Endothelial cell of umbilical vein (primary cell): ENCODE measurements at regions not wholly inside any gene's neighbourhood (a gene's known extent, or its start where the extent isn't known, plus 50 kb on each side); places are given as distances from the start of the nearest gene placed in this dataset.

Experiments used
- BruUV-seq: library from RNA; stranded (reverse); fragments of 400-500 nt; replicated peaks from 2 replicates; lab custom pipeline; 2021; lab: Mats Ljungman, UMichigan
- CTCF ChIA-PET: fragments of 300-600, 350-600 bp; sonication (Branson Sonifier 250); formaldehyde crosslinking; loops from one replicate; lab custom pipeline; 2021; ENCODE audit warnings: antibody characterized with exemption, inconsistent platforms; lab: Charles Lee
- POLR2A ChIA-PET: fragments of 300-600, 350-600 bp; sonication (Branson Sonifier 250); formaldehyde crosslinking; loops from one replicate; lab custom pipeline; 2021; ENCODE audit warnings: antibody characterized with exemption, inconsistent platforms; lab: Charles Lee
- DNase-seq: peaks from one replicate; pipeline ENCODE4 v3.0.0-alpha.2; 2011; ENCODE audit warnings: low read depth, low spot score
- FAIRE-seq: peaks from 2 replicates; lab custom pipeline; 2011; peaks lifted over from hg19 to GRCh38; lab: Jason Lieb, UNC
- H2AFZ ChIP-seq: 2 replicates; pipeline ENCODE4 v1.6.0; 2012; ENCODE audit warnings: low read depth, low read length, control low read depth, inconsistent platforms
- H3K27ac ChIP-seq: 2 replicates; pipeline ENCODE4 v1.5.1; 2011; ENCODE audit warnings: low read depth, mild to moderate bottlenecking, control low read depth, low read length, moderate library complexity; ENCODE audit not compliant: insufficient read depth
- H3K27me3 ChIP-seq, 2 experiments: 2 replicates each; pipeline versions ENCODE4 v1.6.0 to v1.6.1; 2011; ENCODE audit warnings: low read length in 2 of 2, mixed read lengths in 1 of 2; ENCODE audit not compliant: control insufficient read depth in 2 of 2, insufficient read depth in 2 of 2
- H3K36me3 ChIP-seq, 2 experiments: 2 replicates in 1 of 2; 3 replicates in 1 of 2; pipeline ENCODE4 v1.5.1; 2011; ENCODE audit warnings: low read length in 2 of 2, mild to moderate bottlenecking in 1 of 2, moderate library complexity in 1 of 2; ENCODE audit not compliant: control insufficient read depth in 2 of 2, insufficient read depth in 2 of 2; ENCODE audit errors: extremely low read depth in 1 of 2
- H3K4me1 ChIP-seq: 3 replicates; pipeline ENCODE4 v1.5.1; 2011; ENCODE audit warnings: mild to moderate bottlenecking, low read length; ENCODE audit not compliant: control insufficient read depth, insufficient read depth; ENCODE audit errors: extremely low read depth
- H3K4me2 ChIP-seq: 2 replicates; pipeline ENCODE4 v1.6.1; 2011; ENCODE audit warnings: low read length, control low read depth, mixed read lengths; ENCODE audit not compliant: insufficient read depth
- H3K4me3 ChIP-seq, 3 experiments: fragments of 200-600 bp in 1 of 3; sonication (generic), shearing (Covaris generic) in 1 of 3; replicated peaks in 1 of 3; 2 replicates each; pipeline ENCODE4 v1.5.1; 2011 to 2016; ENCODE audit warnings: control low read depth in 3 of 3, low read length in 3 of 3, mild to moderate bottlenecking in 2 of 3, inconsistent platforms in 1 of 3, low read depth in 1 of 3, moderate library complexity in 1 of 3; ENCODE audit not compliant: insufficient read depth in 1 of 3
- H3K79me2 ChIP-seq: 2 replicates; pipeline ENCODE4 v1.6.0; 2012; ENCODE audit warnings: low read length, inconsistent platforms; ENCODE audit not compliant: control insufficient read depth, insufficient read depth
- H3K9ac ChIP-seq: replicated peaks from 2 replicates; pipeline ENCODE3; 2011; ENCODE audit warnings: low read length, control low read depth; ENCODE audit not compliant: insufficient read depth; ENCODE audit errors: extremely low read depth
- H3K9me1 ChIP-seq: replicated peaks from 3 replicates; pipeline ENCODE4 v1.6.0; 2011; ENCODE audit warnings: mild to moderate bottlenecking, low read length; ENCODE audit not compliant: control insufficient read depth, insufficient read depth; ENCODE audit errors: extremely low read depth
- H3K9me3 ChIP-seq: replicated peaks from 2 replicates; pipeline ENCODE4 v1.5.1; 2012; ENCODE audit warnings: low read length, inconsistent platforms; ENCODE audit not compliant: control insufficient read depth, insufficient read depth
- H4K20me1 ChIP-seq: replicated peaks from 2 replicates; pipeline ENCODE3; 2011; ENCODE audit warnings: mild to moderate bottlenecking, low read length; ENCODE audit not compliant: control insufficient read depth, insufficient read depth; ENCODE audit errors: extremely low read depth
- EZH2 ChIP-seq: IDR thresholded peaks from 2 replicates; pipeline ENCODE4 v1.6.1; 2012; ENCODE audit warnings: borderline replicate concordance, low read depth, mild to moderate bottlenecking, moderate library complexity, low read length, inconsistent platforms; ENCODE audit not compliant: severe bottlenecking
- FOS ChIP-seq: IDR thresholded peaks from 2 replicates; pipeline ENCODE4 v1.6.1; 2011; ENCODE audit warnings: mild to moderate bottlenecking, low read length, moderate library complexity, borderline replicate concordance; ENCODE audit not compliant: insufficient read depth
- GATA2 ChIP-seq: IDR thresholded peaks from 2 replicates; pipeline ENCODE4 v1.7.0; 2011; ENCODE audit warnings: low read depth, mild to moderate bottlenecking, moderate library complexity, mixed read lengths, low read length; ENCODE audit not compliant: insufficient read length, insufficient read depth
- JUN ChIP-seq: IDR thresholded peaks from 2 replicates; pipeline ENCODE4 v1.6.1; 2011; ENCODE audit warnings: borderline replicate concordance, low read depth; ENCODE audit not compliant: insufficient read length, insufficient read depth
- MYC ChIP-seq: IDR thresholded peaks from one replicate; pipeline ENCODE4 v1.6.1; 2011; ENCODE audit warnings: mild to moderate bottlenecking, low read depth, low read length
- POLR2A ChIP-seq: IDR thresholded peaks from 2 replicates; pipeline ENCODE4 v1.6.1; 2012; ENCODE audit warnings: low read depth, mild to moderate bottlenecking, control low read depth, low read length
- POLR2AphosphoS5 ChIP-seq: IDR thresholded peaks from 2 replicates; pipeline ENCODE4 v1.6.1; 2012; ENCODE audit warnings: low read depth, mild to moderate bottlenecking, control low read depth, low read length, moderate library complexity; ENCODE audit not compliant: insufficient read depth
- dilution Hi-C: fragments of 300-500 bp; cut with MboI; formaldehyde crosslinking; loops from one replicate; pipeline ENCODE4 v1.15.0; 2019; ENCODE audit warnings: low sequenced_read_pairs; ENCODE audit not compliant: extremely low pct_ligation_motif_present
- intact Hi-C: fragments of 100-400 bp; cut with micrococcal nuclease; formaldehyde crosslinking; loops from one replicate; pipeline ENCODE4 v1.10.0; 2022
- TF ChIP-seq, protein P1 (sequence below): IDR thresholded peaks from 2 replicates; pipeline ENCODE4 v1.6.1; 2011; ENCODE audit not compliant: insufficient read depth, insufficient read length
- TF ChIP-seq, protein P2 (sequence below), 2 donors: IDR thresholded peaks; 1 replicate in 1 of 2; 2 replicates in 1 of 2; pipeline ENCODE4 v1.5.1; 2011; ENCODE audit warnings: low read length in 2 of 2, mild to moderate bottlenecking in 2 of 2, moderate library complexity in 2 of 2, control low read depth in 1 of 2, inconsistent platforms in 1 of 2, low read depth in 1 of 2; ENCODE audit not compliant: insufficient read depth in 1 of 2; ENCODE audit errors: extremely low read depth in 1 of 2

DNA sequence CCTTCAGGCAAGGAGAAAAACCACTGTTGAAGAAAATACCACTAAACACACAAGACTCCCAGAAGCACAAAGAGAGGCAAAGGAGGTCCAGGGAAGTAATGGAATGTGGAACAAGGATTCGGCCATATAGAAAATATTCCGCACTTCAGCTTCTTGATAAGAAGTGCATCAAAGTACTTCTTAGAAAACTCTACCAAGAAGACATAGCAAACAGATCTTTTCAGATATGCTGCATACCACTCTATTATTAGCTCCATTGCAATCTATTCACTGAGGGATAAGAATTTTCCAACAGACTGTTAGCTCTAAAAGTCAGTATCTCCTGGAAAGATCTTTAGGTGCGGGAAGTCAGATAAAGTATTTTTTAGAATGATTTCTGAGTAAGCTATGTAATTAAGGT lies 231.8 kb downstream of the WDR11 start:
- intact Hi-C loops: no loop called here
- POLR2A ChIA-PET: no interaction called here
- Histone ChIP-seq H3K9ac (no peak overlapping the region), H3K79me2 (no peaks in the 10 kb centered on the region), H3K36me3 (no peaks in the 10 kb centered on the region), H3K4me1 (no peaks in the 10 kb centered on the region), H3K27ac (no peak overlapping the region), H3K4me2 (no peak overlapping the region), H4K20me1 (no peaks in the 10 kb centered on the region), H3K27me3 (no peaks in the 10 kb centered on the region), H3K9me3 (peaks cover 3% of the 10 kb centered on the region), H3K9me1 (no peaks in the 10 kb centered on the region), H3K4me3 (no peak overlapping the region), H2AFZ (no peak overlapping the region)
- TF ChIP-seq POLR2A (no peak), MYC (no peak), JUN (no peak), FOS (no peak), GATA2 (no peak), POLR2AphosphoS5 (no peak), EZH2 (no peak)
- TF ChIP-seq, protein P1, sequence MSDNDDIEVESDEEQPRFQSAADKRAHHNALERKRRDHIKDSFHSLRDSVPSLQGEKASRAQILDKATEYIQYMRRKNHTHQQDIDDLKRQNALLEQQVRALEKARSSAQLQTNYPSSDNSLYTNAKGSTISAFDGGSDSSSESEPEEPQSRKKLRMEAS: no peak
- TF ChIP-seq, protein P2, sequence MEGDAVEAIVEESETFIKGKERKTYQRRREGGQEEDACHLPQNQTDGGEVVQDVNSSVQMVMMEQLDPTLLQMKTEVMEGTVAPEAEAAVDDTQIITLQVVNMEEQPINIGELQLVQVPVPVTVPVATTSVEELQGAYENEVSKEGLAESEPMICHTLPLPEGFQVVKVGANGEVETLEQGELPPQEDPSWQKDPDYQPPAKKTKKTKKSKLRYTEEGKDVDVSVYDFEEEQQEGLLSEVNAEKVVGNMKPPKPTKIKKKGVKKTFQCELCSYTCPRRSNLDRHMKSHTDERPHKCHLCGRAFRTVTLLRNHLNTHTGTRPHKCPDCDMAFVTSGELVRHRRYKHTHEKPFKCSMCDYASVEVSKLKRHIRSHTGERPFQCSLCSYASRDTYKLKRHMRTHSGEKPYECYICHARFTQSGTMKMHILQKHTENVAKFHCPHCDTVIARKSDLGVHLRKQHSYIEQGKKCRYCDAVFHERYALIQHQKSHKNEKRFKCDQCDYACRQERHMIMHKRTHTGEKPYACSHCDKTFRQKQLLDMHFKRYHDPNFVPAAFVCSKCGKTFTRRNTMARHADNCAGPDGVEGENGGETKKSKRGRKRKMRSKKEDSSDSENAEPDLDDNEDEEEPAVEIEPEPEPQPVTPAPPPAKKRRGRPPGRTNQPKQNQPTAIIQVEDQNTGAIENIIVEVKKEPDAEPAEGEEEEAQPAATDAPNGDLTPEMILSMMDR (IDR thresholded peaks at IDR 0.05; ENCODE audit: extremely low read depth in 1 of 2, insufficient read depth in 1 of 2, low read depth in 1 of 2, low read length in 2 of 2): no peak
- no TSS peak for BruUV-seq
- DNase-seq (no peak), FAIRE-seq (no peak)
- dilution Hi-C loops: no loop called here
- CTCF ChIA-PET: no interaction called here
